Naive thymus-derived CD4-positive, alpha-beta T cell (primary cell): ENCODE measurements at regions not wholly inside any gene's neighbourhood (a gene's known extent, or its start where the extent isn't known, plus 50 kb on each side); places are given as distances from the start of the nearest gene placed in this dataset.
"Not testable (repeated sequence)": the region's sequence is repeated elsewhere in the genome, so short reads cannot be mapped to it uniquely, and the experiment has no call there.

Source experiments
- ATAC-seq: fragments of 150-1000 bp; cut with Tn5 transposase; 2 replicates; pipeline ENCODE4 v1.10.0; 2021; ENCODE audit warnings: mild to moderate bottlenecking, moderate library complexity
- CTCF ChIA-PET: fragments of 350-600 bp; sonication (Branson Sonifier 250); formaldehyde crosslinking; loops from one replicate; lab custom pipeline; 2021; ENCODE audit warnings: antibody characterized with exemption; lab: Charles Lee
- POLR2A ChIA-PET: fragments of 350-600 bp; sonication (Branson Sonifier 250); formaldehyde crosslinking; loops from one replicate; lab custom pipeline; 2021; ENCODE audit warnings: antibody characterized with exemption, inconsistent platforms; lab: Charles Lee
- DNase-seq, 9 donors: peaks; one replicate each; pipeline versions ENCODE4 v3.0.0 to v3.0.0-alpha.2; 2020 to 2022; ENCODE audit warnings: mixed read lengths in 1 of 9
- H3K27ac ChIP-seq: one replicate; pipeline ENCODE4 v1.7.0; 2013; ENCODE audit warnings: mild to moderate bottlenecking, low read depth, low read length, moderate library complexity
- H3K27me3 ChIP-seq, 2 donors: one replicate each; pipeline ENCODE4 v1.7.0; 2013; ENCODE audit warnings: low read length in 2 of 2, mild to moderate bottlenecking in 2 of 2, moderate library complexity in 2 of 2; ENCODE audit not compliant: control insufficient read depth in 2 of 2, insufficient read depth in 2 of 2
- H3K36me3 ChIP-seq, 3 experiments: 1 replicate in 2 of 3; 2 replicates in 1 of 3; pipeline ENCODE4 v1.7.0; 2013; ENCODE audit warnings: low read length in 3 of 3, mild to moderate bottlenecking in 3 of 3, moderate library complexity in 1 of 3; ENCODE audit not compliant: insufficient read depth in 3 of 3, control insufficient read depth in 2 of 3
- H3K4me1 ChIP-seq, 2 donors: one replicate each; pipeline ENCODE4 v1.7.0; 2013; ENCODE audit warnings: low read length in 2 of 2, mild to moderate bottlenecking in 2 of 2, moderate library complexity in 1 of 2; ENCODE audit not compliant: control insufficient read depth in 2 of 2, insufficient read depth in 2 of 2
- H3K4me3 ChIP-seq: 2 replicates; pipeline ENCODE4 v1.7.0; 2013; ENCODE audit warnings: mild to moderate bottlenecking, low read length
- H3K9me3 ChIP-seq, 3 experiments: 1 replicate in 2 of 3; 2 replicates in 1 of 3; pipeline ENCODE4 v1.7.0; 2013; ENCODE audit warnings: low read length in 3 of 3; ENCODE audit not compliant: control insufficient read depth in 2 of 3
- H3K27ac Mint-ChIP-seq, 9 donors: one replicate each; pipeline ENCODE4 v1.8.0; 2020 to 2022; ENCODE audit warnings: mixed read lengths in 9 of 9, mild to moderate bottlenecking in 8 of 9, moderate library complexity in 5 of 9, inconsistent platforms in 2 of 9
- H3K27me3 Mint-ChIP-seq, 5 donors: one replicate each; pipeline ENCODE4 v1.8.0; 2021 to 2022; ENCODE audit warnings: mixed read lengths in 5 of 5, mild to moderate bottlenecking in 1 of 5
- H3K36me3 Mint-ChIP-seq, 5 donors: one replicate each; pipeline ENCODE4 v1.8.0; 2020 to 2022; ENCODE audit warnings: mixed read lengths in 5 of 5, mild to moderate bottlenecking in 3 of 5, inconsistent platforms in 1 of 5
- H3K4me1 Mint-ChIP-seq, 7 donors: one replicate each; pipeline ENCODE4 v1.8.0; 2020 to 2022; ENCODE audit warnings: mixed read lengths in 7 of 7, mild to moderate bottlenecking in 3 of 7, inconsistent platforms in 1 of 7
- H3K4me3 Mint-ChIP-seq, 10 donors: one replicate each; pipeline ENCODE4 v1.8.0; 2020 to 2022; ENCODE audit warnings: mild to moderate bottlenecking in 10 of 10, mixed read lengths in 10 of 10, moderate library complexity in 6 of 10, inconsistent platforms in 2 of 10
- H3K9me3 Mint-ChIP-seq, 11 donors: one replicate each; pipeline ENCODE4 v1.8.0; 2020 to 2022; ENCODE audit warnings: mixed read lengths in 11 of 11, mild to moderate bottlenecking in 4 of 11, inconsistent platforms in 1 of 11, moderate library complexity in 1 of 11
- intact Hi-C, 2 donors: fragments of 100-400 bp; cut with micrococcal nuclease; formaldehyde crosslinking; loops; one replicate each; pipeline ENCODE4 v1.15.1; 2023

GRCh38 chr14:71165121-71166031 lies 258.1 kb downstream of the PCNX1 start:
- Mint-ChIP-seq H3K9me3 (peaks cover 0 to 13% (median 2%) of the 10 kb centered on the region in 11 donors), H3K27me3 (peaks cover 5 to 25% (median 13%) of the 10 kb centered on the region in 5 donors), H3K36me3 (no peaks in the 10 kb centered on the region), H3K4me3 (no peak overlapping the region), H3K4me1 (peaks cover 11 to 30% (median 14%) of the 10 kb centered on the region in 7 donors), H3K27ac (no peak overlapping the region)
- DNase-seq: no peak
- H3K4me1 ChIP-seq: peaks cover 0 to 3% of the 10 kb centered on the region in 2 donors
- ChIA-PET POLR2A (no interaction called here), CTCF (interaction anchor here (0.6 kb wide), 1 partner anchor 574 kb away, joined by 3 read pairs; no protein-coding TSS in a partner anchor)
- H3K4me3 ChIP-seq: no peak overlapping the region
- H3K27me3 ChIP-seq: no peaks in the 10 kb centered on the region
- intact Hi-C loops: no loop called here
- no peak for ATAC-seq
- H3K36me3 ChIP-seq: no peaks in the 10 kb centered on the region
- H3K27ac ChIP-seq: no peak overlapping the region
- H3K9me3 ChIP-seq: no peaks in the 10 kb centered on the region

DNA sequence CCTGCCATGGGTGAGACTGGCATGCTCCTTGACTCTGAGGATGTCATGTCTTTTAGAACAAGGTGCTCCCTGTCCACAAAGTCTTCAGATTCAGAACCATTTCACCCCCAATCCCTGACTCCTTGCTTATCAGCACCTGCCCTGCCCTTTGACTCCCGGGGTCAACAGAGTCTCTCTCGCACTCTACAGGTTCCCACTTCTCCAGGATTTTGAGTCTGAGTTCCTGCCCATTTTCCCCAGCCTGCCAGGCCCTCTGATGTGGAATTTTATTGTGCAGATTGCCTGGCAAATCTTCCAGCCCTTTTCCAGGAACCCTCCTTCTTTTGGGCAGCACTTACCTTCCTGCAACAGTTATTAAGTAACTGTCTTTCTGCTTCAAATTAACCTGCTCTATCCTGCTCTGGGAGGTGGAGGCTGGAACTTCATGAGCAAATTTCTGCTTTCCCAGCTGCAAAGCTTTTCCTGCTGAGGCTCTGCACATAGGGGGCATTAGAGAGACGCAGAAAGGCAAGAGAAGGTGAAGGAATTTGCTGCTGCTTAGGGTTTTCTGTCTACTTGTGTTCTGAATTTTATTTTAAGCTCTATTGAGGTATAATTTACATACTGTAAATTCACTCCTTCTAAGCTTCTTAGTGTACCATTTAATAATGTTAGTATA lies 259.1 kb downstream of the PCNX1 start:
- Histone ChIP-seq H3K4me3 (no peak overlapping the region), H3K9me3 (no peaks in the 10 kb centered on the region), H3K4me1 (peaks cover 0 to 3% of the 10 kb centered on the region in 2 donors), H3K27me3 (no peaks in the 10 kb centered on the region), H3K27ac (no peak overlapping the region), H3K36me3 (no peaks in the 10 kb centered on the region)
- Mint-ChIP-seq H3K27me3 (peaks cover 5 to 19% (median 15%) of the 10 kb centered on the region in 5 donors), H3K4me3 (no peak overlapping the region), H3K9me3 (peaks cover 0 to 4% (median 0%) of the 10 kb centered on the region in 11 donors), H3K27ac (no peak overlapping the region), H3K4me1 (peaks cover 11 to 30% (median 14%) of the 10 kb centered on the region in 7 donors), H3K36me3 (no peaks in the 10 kb centered on the region)
- ATAC-seq (no peak), DNase-seq (peak in 1 of 9 donors; percentile 11)
- intact Hi-C loops: no loop called here
- ChIA-PET CTCF (no interaction called here), POLR2A (no interaction called here)

DNA sequence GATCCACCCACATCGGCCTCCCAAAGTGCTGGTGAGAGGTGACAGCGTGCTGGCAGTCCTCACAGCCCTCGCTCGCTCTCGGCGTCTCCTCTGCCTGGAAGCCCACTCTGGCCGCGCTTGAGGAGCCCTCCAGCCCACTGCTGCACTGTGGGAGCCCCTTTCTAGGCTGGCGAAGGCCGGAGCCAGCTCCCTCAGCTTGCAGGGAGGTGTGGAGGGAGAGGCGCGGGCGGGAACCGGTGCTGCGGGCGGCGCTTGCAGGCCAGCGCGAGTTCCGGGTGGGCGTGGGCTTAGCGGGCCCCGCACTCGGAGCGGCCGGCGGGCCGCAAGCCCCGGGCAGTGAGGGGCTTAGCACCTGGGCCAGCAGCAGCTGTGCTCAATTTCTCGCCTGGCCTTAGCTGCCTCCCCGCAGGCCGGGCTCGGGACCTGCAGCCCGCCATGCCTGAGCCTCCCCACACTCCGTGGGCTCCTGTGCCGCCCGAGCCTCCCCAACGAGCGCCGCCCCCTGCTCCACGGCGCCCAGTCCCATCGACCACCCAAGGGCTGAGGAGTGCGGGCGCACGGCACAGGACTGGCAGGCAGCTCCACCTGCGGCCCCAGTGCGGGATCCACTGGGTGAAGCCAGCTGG lies 260.2 kb downstream of the PCNX1 start:
- intact Hi-C loops: not testable (repeated sequence)
- peaks cover 11 to 30% (median 14%) of the 10 kb centered on the region in 7 donors for H3K4me1 Mint-ChIP-seq

GRCh38 chr14:71168161-71168560 lies 260.9 kb downstream of the PCNX1 start:
- peaks cover 11 to 30% (median 14%) of the 10 kb centered on the region in 7 donors for H3K4me1 Mint-ChIP-seq
- H3K36me3 Mint-ChIP-seq, ATAC-seq, H3K9me3 Mint-ChIP-seq, H3K27me3 ChIP-seq, H3K4me1 ChIP-seq, POLR2A ChIA-PET, intact Hi-C loops, H3K36me3 ChIP-seq, H3K9me3 ChIP-seq, H3K27ac ChIP-seq: not testable (repeated sequence)
- DNase-seq: peak in 3 of 9 donors; percentile 3 to 26 (median 9)
- H3K4me3 ChIP-seq: peak overlapping the region; percentile 51
- CTCF ChIA-PET: interaction anchor here (0.6 kb wide), 1 partner anchor 552 kb away, joined by 3 read pairs; no protein-coding TSS in a partner anchor
- H3K27me3 Mint-ChIP-seq: peaks cover 11 to 23% (median 21%) of the 10 kb centered on the region in 5 donors
- H3K27ac Mint-ChIP-seq: peak overlapping the region in 3 of 9 donors; percentile 38 to 53 (median 52)
- H3K4me3 Mint-ChIP-seq: peak overlapping the region; percentile 42 to 88 (median 74)

More for the DNA sequence above, 260.2 kb downstream of the PCNX1 start:
- H3K27me3 ChIP-seq, POLR2A ChIA-PET, H3K27ac Mint-ChIP-seq, H3K4me1 ChIP-seq, H3K9me3 Mint-ChIP-seq, DNase-seq, ATAC-seq, H3K4me3 ChIP-seq, H3K36me3 ChIP-seq, H3K27ac ChIP-seq, H3K4me3 Mint-ChIP-seq, H3K9me3 ChIP-seq, H3K36me3 Mint-ChIP-seq: not testable (repeated sequence)
- CTCF ChIA-PET: interaction anchor here (0.6 kb wide), 1 partner anchor 553 kb away, joined by 3 read pairs; no protein-coding TSS in a partner anchor
- peaks cover 6 to 20% (median 18%) of the 10 kb centered on the region in 5 donors for H3K27me3 Mint-ChIP-seq

- peaks cover 13 to 23% (median 21%) of the 10 kb centered on the region in 5 donors for H3K27me3 Mint-ChIP-seq
- ChIA-PET CTCF (interaction anchor here (0.6 kb wide), 2 partner anchors 685 to 1124 kb away, joined by 3 to 4 read pairs; no protein-coding TSS in a partner anchor), POLR2A (no interaction called here)
- H3K4me1 Mint-ChIP-seq: peaks cover 11 to 26% (median 14%) of the 10 kb centered on the region in 7 donors
- Histone ChIP-seq H3K27ac (no peak overlapping the region), H3K27me3 (no peaks in the 10 kb centered on the region), H3K36me3 (no peaks in the 10 kb centered on the region), H3K4me3 (peak overlapping the region; percentile 51), H3K4me1 (peaks cover 0 to 3% of the 10 kb centered on the region in 2 donors), H3K9me3 (no peaks in the 10 kb centered on the region)
- DNase-seq (peak in 2 of 9 donors; percentile 3 to 4), ATAC-seq (peak; percentile 61)
- intact Hi-C loops: no loop called here
- peak overlapping the region; percentile 42 to 88 (median 74) for H3K4me3 Mint-ChIP-seq
- H3K36me3 Mint-ChIP-seq: no peaks in the 10 kb centered on the region
- H3K9me3 Mint-ChIP-seq: no peaks in the 10 kb centered on the region
- H3K27ac Mint-ChIP-seq: peak overlapping the region in 4 of 9 donors; percentile 6 to 52 (median 34)
These were observed 261.5 kb downstream of the PCNX1 start for GRCh38 chr14:71168564-71169427.
